PC-9 (cell line): ENCODE measurements at regions not wholly inside any gene's neighbourhood (a gene's known extent, or its start where the extent isn't known, plus 50 kb on each side); places are given as distances from the start of the nearest gene placed in this dataset.

ENCODE experiments used
- CTCF ChIP-seq: fragments of 200-600 bp; sonication (generic); conservative IDR thresholded peaks from 2 replicates; pipeline ENCODE4 v1.6.1; 2017; ENCODE audit warnings: mixed run types, antibody characterized with exemption, mild to moderate bottlenecking, moderate library complexity
- EZH2 ChIP-seq: fragments of 200-600 bp; sonication (generic); IDR thresholded peaks from 2 replicates; pipeline ENCODE4 v1.8.0; 2017; ENCODE audit warnings: antibody characterized with exemption, low read depth

- no peak for TF ChIP-seq CTCF
- no peak for TF ChIP-seq EZH2
Observed at GRCh38 chr5:108564441-108564840, 182.5 kb upstream of the FBXL17 start.
